Fibroblast of skin of left biceps (primary cell): ENCODE measurements at regions not wholly inside any gene's neighbourhood (a gene's known extent, or its start where the extent isn't known, plus 50 kb on each side); places are given as distances from the start of the nearest gene placed in this dataset.
"Not testable (repeated sequence)": the region's sequence is repeated elsewhere in the genome, so short reads cannot be mapped to it uniquely, and the experiment has no call there.

Source experiments
- DNase-seq, 2 experiments: peaks; one replicate each; pipeline ENCODE4 v3.0.0-alpha.2; 2013; ENCODE audit warnings: low read depth in 2 of 2

DNA sequence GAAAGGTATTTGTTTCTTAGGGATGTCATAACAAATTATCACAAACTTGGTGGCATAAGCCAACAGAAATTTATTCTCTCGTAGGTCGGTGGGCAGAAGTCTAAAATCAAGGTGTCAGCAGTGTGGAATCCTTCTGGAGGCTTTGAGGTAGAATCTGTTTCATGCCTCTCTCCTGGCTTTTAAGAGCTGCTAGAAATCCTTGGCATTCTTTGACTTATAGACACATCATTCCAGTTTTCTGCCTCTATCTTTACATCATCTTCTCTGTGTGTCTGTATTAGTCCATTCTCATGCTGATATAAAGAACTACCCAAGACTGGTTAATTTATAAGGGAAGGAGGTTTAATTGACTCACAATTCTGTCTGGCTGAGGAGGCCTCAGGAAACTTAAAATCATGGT is 488.1 kb upstream of the PAPPA start:
- DNase-seq: no peak

DNA sequence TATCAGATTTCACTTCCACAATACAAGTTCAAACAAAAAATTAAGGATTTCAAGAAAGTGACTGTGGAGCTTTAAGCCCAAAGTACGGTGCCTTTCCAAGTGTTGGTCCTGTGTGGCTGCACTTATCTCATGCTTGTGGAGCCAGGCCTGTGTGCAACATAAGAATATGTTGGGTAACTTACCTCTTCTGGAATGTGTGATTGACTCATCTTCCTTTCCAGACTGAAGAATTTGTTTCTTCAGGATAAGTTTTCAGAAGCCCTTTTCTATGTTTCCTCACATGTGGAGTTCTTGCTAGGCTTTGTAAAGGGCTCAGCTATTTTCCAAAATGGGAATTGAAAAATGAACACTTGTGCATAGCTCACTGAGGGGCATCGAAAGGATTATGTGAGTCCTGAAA is 485.1 kb upstream of the PAPPA start:
- peak; percentile 87 to 90 for DNase-seq

DNA sequence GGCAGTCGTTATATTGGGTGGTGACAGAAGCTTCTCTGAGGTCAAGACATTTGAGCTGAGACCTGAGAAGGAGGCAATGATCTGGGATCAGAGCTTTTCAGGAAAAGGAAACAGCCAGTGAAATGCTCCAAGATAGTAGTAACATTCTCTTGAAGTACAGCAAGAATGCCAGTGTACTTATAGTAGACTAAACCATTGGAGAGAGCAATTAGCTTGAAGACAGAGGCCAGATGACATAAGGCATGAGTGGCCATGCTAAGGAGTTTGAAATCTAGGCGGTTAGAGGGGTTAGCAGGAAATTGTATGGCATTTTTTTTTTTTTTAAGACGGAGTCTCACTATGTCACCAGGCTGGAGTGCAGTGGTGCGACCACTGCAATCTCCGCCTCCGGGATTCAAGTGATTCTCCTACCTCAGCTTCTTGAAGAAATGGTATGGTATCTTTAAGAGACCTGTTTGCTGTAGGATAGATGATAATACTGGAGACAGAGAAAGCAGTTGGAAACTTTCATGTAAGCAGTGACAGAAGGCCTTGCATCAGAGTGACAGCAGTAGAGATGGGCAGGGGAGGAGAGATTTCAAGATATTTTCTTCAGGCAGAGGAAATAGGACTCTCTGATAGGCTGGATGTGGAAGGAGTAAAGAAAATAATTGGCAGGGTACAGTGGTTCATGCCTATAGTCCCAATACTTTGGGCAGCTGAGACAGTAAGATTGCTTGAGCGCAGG is 482.2 kb upstream of the PAPPA start:
- DNase-seq: no peak

DNA sequence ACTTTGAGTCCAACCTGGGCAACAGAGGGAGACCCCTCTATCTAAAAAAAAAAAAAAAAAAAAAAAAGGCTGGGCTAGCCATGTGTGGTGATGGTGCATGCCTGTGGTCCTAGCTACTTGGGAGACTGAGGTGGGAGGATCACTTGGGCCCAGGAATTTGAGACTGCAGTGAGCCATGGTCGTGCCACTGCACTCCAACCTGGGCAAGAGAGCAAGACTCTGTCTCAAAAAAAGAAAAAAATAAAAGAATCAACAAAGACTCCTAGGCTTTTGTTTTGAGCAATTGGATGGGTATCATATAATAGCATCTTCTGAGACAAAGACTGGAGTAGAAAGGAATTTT is 481.7 kb upstream of the PAPPA start:
- no peak for DNase-seq

DNA sequence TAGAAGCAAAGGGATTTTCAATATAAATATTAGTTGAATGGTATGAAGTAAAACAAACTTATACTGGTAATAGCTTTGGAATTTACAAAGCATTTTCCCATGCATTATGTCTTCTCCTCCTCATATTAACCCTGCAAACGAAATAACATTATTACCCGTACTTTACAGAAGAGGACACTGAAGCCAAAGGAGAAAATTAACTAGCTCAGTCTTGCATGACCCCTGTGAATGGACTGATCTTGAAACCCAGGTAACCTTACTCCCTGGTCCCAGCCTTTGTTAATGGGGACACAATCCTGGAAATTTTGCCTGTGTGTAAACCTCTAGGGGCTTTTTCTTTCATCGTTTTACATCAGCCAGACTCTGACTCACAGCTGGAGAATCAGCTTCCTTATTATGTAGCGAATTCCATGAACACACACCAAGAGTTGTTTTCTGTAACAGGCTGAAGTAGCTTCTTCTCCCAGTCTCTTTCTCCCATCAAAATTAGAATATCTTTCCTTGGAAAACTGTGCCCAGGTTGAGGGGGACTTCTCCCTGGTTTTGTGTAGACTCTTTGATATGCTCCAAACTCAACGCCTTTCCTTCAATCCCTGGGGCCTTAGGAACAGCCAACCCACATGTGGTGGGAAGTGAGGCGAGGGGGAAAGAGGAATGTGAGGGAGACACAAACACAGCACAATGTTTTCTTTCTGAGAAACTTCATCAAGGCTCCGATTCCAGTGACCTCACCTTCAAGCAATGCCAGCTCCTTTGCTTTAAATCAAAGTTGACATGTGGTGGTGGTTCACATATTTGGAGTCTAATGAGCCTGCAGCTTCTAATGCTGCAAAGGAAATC is 480.9 kb upstream of the PAPPA start:
- DNase-seq: peak; percentile 99

DNA sequence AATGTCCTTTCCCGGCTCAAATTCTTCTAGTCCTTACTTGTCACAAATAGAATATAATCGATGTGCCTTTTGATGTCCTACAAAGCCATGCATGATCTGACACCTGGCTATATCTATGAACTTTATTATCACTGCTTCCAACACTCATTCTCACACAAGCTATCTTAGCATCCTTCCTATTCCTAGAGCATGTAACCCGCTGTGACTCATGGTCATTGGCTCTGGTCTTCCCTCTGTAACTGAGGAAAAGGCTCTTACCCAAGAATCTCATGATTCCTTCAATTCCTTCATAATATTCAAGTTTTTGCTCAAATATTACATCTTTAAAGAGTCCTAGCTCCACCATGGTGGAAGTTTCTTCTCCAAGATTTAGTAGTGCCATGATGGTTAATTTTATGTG is 480.0 kb upstream of the PAPPA start:
- no peak for DNase-seq

DNA sequence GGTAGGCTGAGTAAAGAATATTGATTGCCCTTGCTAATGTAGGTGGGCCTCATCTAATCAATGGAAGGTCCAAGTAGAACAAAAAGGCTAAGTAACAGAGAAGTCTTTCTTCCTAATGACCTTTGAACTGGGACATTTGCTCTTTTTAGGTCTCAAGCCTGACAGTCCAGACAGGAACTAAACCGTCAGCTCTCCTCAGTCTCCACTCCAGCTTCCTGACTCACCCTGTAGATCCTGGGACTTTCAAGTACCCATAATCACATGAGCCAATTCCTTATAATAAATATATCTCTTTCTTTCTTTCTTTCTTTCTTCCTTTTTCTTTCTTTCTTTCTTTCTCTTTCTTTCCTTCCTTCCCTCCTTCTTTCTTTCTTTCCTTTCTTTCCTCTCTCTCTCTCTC is 479.5 kb upstream of the PAPPA start:
- no peak for DNase-seq

DNA sequence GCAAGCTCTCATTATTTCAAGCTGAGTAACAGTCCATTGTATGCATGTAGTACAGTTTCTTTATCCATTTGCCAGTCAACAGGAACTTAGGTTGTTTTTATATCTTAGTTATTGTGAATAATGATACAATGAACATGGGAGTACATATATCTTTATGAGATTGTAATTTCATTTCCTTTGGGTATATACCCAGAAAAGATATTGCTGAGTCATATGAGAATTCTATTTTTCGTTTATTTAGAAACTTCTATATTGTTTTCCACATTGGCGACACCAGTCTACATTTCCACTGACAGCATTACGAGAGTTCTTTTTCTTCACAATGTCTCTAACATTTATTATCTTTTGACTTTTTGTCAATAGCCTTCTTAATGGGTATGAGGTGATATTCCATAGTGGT is 477.8 kb upstream of the PAPPA start:
- no peak for DNase-seq

DNA sequence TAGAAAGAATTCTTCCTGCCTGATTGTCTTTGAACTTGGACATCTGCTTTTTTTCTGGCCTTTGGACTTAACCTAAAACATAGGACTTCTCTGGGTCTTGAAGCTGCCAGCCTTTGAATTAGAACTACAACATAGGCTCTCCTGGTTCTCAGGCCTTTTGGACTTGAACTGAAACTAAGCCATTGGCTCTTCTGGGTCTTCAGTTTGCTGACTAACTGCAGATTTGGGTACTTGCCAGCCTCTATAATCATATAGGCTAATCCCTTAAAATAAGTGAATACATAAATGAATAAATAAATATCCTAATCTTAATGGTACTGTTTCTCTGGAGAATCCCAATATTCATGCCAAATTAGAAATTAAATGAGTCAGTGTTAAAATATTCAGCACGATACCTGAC is 473.4 kb upstream of the PAPPA start:
- DNase-seq: no peak

DNA sequence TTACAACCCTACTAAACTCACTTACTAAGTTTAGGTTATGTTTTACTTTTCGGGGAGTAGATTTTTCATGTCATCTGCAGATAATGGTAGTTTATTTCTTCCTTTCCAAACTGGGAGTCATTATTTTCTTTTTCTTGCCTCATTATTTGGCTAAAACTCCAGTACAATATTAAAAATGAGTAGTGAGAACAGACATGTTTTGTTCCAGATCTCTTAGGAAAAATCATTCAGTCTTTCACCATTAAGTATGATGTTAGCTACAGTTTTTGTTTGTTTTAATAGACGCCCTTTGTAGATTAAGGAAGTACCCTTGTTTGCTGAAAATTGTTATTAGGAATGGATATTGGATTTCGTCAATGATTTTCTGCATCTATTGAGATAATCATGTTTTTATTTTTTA is 472.0 kb upstream of the PAPPA start:
- DNase-seq: no peak

DNA sequence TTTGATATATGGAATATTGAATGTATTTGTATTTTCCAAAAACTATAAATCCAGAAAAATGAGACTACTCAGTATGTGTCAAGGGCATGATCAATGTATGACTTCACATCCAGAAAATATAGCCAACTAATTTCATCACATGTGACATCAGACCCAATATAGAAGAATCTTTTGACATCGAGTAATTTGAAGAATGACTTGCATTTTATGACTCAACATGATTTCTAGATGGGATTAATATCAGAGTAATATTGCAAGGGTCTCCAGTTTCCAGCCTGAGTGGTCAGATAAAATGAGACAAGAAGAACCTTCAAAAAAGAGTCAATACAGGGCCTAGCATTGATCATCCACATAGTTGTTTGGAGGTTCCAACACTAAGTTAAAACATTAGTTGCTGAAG is 467.5 kb upstream of the PAPPA start:
- no peak for DNase-seq

DNA sequence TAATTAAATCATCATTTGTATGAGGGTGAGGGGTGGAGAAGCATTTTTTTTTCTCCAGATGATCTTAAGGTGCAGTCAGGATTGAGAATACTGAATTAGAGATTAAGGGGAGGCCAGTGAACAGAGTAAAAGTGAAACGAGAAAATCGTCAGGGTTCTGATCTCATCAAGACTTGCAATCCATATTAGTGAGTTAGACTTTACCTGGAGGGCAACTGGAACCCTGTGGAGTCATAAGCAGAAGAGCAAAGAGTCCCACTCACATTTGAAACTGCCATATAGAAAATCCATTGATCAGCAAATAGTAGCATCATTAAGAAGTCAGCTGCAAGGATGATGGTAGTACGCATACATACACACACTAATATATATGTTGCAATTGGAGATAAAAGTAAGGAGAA is 466.2 kb upstream of the PAPPA start:
- DNase-seq: no peak

DNA sequence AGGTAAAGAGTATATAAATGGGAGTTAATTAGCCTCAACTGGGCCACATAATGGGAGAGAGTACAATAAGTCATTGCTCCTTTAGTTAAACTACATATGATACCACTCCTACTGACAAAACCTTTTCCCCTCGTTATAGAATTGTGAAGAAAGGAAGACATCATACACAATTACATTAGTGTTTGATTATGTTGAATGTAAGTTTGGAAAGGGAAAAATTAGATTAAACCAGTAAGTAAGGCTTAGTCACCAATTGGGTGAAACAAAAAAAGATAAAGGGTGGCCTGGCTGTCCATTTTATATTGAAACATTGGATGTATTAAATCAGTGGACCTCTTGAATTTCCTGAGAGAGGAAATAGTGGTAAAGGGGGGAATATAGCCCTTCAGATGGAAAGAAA is 464.3 kb upstream of the PAPPA start:
- no peak for DNase-seq

DNA sequence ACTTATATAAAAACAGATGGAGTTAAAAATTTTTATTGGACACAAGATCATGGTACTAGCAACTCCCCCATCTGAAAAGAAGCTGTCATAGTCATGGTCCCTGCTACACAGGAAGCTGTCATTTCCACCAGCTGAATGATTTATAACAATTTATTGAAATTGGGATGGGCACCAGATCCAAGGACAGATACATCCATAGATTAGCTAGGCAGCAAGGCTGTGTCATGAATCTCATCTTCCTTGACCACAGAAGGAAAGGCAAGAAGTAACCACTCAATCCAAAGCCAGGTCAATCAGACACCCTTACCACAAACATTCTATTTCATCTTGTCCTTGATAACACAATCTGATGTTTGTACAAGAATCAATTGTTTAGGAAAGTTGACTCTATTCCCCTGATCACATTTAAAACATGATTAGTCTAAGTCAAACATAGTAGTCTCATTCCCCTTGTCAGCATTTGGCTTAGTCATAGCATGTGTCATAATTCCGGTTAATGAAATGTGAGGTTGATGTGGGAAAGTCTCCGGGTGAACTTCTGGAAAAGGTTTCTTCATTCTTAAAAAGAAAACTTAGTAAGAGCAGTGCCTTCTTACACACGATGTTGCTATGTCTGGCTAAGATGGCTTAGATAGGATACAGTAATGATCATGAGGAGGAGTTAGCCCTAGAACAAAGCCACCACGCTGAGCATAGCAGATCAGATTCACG is 462.6 kb upstream of the PAPPA start:
- DNase-seq: peak; percentile 98

DNA sequence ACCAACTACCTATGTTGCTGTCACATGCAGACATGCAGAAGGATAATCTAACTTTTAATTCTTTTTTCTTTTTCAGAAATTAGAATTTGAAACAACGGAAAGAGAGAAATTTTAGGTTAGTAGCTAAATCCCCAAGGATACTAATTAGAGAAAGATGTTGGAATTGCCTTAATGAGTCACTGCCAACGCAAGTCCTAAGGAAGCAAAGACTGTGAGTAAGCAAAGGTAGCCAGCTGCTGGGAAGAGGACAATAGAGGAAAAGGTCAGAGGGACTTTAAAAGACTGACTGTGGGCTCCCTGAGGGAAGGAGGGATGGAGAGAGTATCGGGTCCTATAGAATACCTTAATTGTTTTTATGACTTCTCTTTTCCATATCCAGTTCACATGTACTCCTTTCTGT is 461.9 kb upstream of the PAPPA start:
- peak; percentile 68 to 70 for DNase-seq

DNA sequence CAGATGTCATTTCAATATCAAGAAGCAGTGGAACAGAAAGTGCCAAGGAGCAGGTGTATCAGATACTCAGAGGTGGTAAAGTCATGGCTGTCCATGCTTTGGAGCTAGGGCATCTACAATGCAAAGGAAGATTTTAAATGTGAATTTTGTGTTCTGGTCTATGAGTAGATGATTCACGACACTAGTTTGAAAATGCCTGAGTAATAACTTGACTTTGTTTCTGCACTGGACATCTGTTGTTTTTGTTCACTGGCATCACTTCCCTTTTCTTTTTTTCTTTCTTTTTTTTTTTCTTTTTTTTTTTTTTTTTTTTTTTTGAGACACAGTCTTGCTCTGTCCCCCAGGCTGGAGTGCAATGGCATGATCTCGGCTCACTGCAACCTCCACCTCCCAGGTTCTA is 460.7 kb upstream of the PAPPA start:
- not testable (repeated sequence) for DNase-seq

DNA sequence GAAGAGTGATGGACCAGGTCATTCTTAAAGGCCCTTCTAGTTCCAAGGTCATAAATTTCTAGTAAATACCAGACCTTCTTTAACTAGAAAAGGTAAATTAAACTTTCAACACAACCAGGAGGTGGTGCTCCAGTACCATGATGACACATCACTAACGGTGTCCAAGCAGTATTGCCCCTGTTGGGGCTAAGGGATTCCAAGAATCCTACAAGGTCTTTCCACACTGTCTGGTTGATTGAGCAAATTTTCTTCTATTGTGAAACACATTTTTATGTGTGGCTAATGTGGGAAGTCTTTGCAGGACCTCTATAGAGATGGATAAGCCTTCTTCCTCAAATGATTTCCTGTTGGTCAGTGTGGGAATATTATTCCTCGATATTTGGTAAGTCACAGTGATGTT is 459.6 kb upstream of the PAPPA start:
- DNase-seq: peak; percentile 90

DNA sequence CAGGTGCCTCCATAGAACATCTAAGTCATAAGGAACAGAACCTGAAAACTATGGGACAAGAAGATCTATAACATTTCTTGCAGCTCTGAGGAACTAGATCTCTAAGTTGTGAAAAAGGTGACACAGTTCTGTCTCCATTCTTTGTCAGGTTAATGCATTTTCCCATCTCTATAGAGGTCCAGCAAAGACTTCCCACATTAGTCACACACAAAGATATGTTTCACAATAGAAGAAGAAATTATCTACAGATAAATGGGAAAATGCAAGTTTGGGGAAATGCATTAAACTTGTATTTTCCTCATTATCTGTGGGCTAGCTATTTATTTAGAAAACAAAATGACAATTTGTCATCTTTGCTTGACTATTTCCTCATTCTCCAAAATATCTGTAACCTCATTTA is 458.6 kb upstream of the PAPPA start:
- no peak for DNase-seq

DNA sequence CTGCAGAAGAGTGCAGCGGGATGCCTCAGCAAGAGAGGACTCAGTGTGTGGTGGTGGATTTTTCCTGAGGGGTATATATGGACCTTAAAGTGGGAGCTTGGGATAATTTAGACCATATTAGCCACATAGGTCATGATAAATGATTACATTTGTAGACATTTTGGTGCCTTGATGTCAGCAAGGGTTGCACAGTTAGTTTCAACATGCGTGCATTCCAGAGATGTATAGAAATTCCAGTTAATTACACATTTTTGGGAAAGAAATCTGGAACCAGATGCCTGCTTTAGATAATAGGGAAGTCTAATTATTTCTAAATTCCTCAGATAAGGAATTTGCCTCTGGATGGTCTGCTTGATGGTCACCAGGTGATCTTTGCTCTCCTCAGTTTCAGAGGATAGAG is 440.6 kb upstream of the PAPPA start:
- DNase-seq: no peak

DNA sequence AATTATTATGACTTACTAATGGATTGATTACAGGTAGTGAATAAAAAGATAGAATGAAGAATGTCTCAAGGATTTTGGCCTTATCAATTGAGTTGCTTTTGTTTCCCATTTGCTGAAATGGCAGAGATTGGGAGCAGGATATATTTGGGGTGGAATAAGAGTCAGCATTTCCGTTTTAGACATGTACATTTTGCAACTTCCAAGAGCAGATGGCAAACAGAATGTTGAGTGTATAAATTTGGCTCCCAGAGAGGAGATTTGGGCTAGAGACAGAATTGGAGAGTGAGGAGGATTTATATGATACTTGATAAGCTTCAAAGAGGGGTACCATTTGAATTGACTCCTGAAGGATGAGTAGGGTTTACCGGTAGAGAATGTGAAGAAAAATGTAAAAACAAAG is 437.9 kb upstream of the PAPPA start:
- no peak for DNase-seq

DNA sequence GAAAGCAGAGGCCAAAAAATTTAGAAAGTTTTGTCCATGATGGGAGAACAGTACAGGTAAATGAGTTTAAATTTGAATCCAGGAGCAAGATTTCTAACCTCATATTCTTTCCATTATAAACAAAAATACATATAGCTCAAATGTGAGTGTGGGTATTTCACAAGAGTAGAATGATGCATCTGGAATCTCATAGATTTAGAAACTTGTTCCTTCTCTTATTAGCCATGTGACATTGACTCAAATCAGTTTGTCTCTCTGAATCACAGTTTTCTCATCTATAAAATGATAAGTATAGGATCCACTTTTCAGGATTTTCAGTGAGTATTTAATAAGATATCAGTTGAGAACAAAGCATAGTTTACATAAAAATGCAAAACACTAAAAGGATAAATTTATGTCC is 436.3 kb upstream of the PAPPA start:
- DNase-seq: no peak

DNA sequence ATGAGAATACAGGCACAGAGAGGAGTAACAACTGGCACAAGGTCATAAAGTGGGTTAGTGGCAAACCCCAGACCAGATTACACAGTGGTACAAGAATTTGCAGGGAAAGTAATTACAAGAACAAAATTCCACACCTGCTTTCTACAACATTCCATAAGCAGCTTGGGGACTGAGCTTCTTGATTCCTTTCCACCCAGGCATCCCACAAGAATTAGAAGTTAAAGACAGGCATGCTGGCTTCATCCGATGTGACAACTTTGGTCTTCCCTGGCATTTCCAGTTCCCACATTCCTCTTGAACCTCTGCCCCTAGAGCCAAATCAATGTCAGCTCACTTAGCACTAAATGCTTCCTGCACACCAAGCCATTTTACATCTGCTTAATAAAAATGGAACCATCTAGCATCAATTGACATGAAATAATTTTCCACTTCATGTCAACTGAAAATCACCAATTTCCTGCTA is 435.8 kb upstream of the PAPPA start:
- DNase-seq: peak; percentile 73 to 76

DNA sequence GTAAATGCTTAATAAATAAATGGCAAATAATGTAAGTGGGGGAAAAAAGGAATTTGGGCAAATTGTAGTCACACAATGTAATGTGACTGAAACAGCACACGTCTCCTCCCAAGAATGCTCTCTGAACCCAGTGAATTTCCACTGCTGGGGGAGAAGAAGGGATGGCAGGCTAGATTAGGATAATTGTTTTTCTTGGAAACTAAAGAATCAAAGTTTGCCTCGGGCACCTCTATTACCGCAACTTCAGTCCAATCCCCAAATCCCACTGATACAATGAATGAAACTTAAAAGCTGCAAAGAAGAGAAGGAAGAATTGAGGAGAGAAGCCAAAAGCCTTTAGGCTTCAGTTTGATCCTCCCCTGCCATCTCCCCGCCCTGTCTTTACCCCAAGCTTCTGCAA is 423.2 kb upstream of the PAPPA start:
- no peak for DNase-seq
